GM12874 (cell line): ENCODE measurements at regions not wholly inside any gene's neighbourhood (a gene's known extent, or its start where the extent isn't known, plus 50 kb on each side); places are given as distances from the start of the nearest gene placed in this dataset.

ENCODE experiments used
- CTCF ChIP-seq: IDR thresholded peaks from 2 replicates; pipeline ENCODE4 v1.5.1; 2011; ENCODE audit warnings: low read depth, mild to moderate bottlenecking, control low read depth, low read length, moderate library complexity; ENCODE audit not compliant: insufficient read depth

- TF ChIP-seq CTCF: no peak
These were observed 357.5 kb downstream of the SH3GL2 start for GRCh38 chr9:17936365-17936764.

GRCh38 chr9:17938035-17938655 is 359.3 kb downstream of the SH3GL2 start:
- no peak for TF ChIP-seq CTCF

- TF ChIP-seq CTCF: no peak
These were observed 363.6 kb downstream of the SH3GL2 start for GRCh38 chr9:17942498-17942897.

- no peak for TF ChIP-seq CTCF
These were observed 376.5 kb downstream of the SH3GL2 start for GRCh38 chr9:17955409-17955808.

- no peak for TF ChIP-seq CTCF
These were observed 379.5 kb downstream of the SH3GL2 start for GRCh38 chr9:17958363-17958762.

GRCh38 chr9:17962747-17963146 is 383.9 kb downstream of the SH3GL2 start:
- TF ChIP-seq CTCF: no peak

- TF ChIP-seq CTCF: no peak
These were observed 384.6 kb downstream of the SH3GL2 start for GRCh38 chr9:17963498-17963897.
